Natural killer cell treated with Interleukin-12 subunit alpha and Interleukin-12 subunit beta and Interleukin-15 and Interleukin-18, amount 100 ng/mL, for 72 hours (primary cell): ENCODE measurements at regions not wholly inside any gene's neighbourhood (a gene's known extent, or its start where the extent isn't known, plus 50 kb on each side); places are given as distances from the start of the nearest gene placed in this dataset.
"Not testable (repeated sequence)": the region's sequence is repeated elsewhere in the genome, so short reads cannot be mapped to it uniquely, and the experiment has no call there.

Experiments used
- ATAC-seq, 2 donors: fragments of 150-1000 bp; cut with Tn5 transposase in 1 of 2; sonication (Bioruptor Pico), chemical (Tn5 transposase) in 1 of 2; 2 replicates each; pipeline ENCODE4 v1.10.0; 2021
- DNase-seq: peaks from one replicate; pipeline ENCODE4 v3.0.0; 2022; ENCODE audit warnings: low spot score
- H3K27ac Mint-ChIP-seq, 2 donors: 1 replicate in 1 of 2; 2 replicates in 1 of 2; pipeline ENCODE4 v1.8.0; 2022; ENCODE audit warnings: mixed read lengths in 2 of 2, mild to moderate bottlenecking in 1 of 2, moderate library complexity in 1 of 2
- H3K27me3 Mint-ChIP-seq, 2 donors: 1 replicate in 1 of 2; 2 replicates in 1 of 2; pipeline ENCODE4 v1.8.0; 2022; ENCODE audit warnings: mixed read lengths in 2 of 2
- H3K36me3 Mint-ChIP-seq: one replicate; pipeline ENCODE4 v1.8.0; 2022; ENCODE audit warnings: mixed read lengths
- H3K4me1 Mint-ChIP-seq, 2 donors: 1 replicate in 1 of 2; 2 replicates in 1 of 2; pipeline ENCODE4 v1.8.0; 2022; ENCODE audit warnings: low read depth in 2 of 2, mixed read lengths in 2 of 2, mild to moderate bottlenecking in 1 of 2
- H3K4me3 Mint-ChIP-seq: one replicate; pipeline ENCODE4 v1.8.0; 2022; ENCODE audit warnings: mixed read lengths
- H3K9me3 Mint-ChIP-seq: 2 replicates; pipeline ENCODE4 v1.8.0; 2022; ENCODE audit warnings: mixed read lengths

DNA sequence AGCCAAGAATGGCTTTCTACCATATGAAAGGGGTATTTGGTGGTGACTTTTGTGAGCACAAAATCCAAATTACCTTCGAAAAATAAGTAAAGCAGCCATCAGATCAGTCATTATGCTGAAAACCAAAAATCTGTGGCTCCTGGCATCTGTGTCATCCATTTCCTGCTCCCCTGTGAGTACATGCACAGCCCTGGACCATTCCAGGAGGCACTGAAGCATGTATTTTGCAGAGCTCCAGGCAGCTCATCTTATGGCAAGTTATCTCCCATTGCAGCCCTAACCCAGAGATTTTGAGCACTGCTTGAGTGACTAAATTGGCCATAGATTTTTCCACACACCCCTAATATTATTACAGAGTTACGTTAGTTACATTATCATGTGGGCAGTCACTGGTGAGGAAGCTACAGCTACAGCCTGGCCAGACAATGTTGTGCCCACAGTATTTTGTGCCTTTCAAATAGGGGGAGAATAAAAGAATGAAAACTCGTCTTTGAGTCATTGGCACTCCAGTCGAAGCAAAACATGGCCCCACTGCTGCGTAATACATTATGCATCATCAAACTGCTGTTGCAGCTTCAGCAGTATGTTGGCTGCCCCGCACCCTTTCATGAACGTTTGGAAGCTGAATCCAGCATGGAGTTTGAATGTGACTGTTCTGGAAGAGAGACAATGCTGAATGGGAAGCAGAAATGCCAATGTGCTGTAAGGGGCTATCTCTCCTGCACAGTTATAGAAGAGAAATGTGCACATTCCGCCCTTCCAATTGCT lies 702.2 kb downstream of the RNF144A start:
- H3K4me3 Mint-ChIP-seq = no peak overlapping the region
- H3K27me3 Mint-ChIP-seq = no peaks in the 10 kb centered on the region
- DNase-seq (no peak), ATAC-seq (no peak)
- no peak overlapping the region for H3K27ac Mint-ChIP-seq
- H3K9me3 Mint-ChIP-seq = peaks cover 6% of the 10 kb centered on the region
- H3K4me1 Mint-ChIP-seq = peaks cover 24 to 29% of the 10 kb centered on the region in 2 donors
- H3K36me3 Mint-ChIP-seq = peaks cover 7% of the 10 kb centered on the region

DNA sequence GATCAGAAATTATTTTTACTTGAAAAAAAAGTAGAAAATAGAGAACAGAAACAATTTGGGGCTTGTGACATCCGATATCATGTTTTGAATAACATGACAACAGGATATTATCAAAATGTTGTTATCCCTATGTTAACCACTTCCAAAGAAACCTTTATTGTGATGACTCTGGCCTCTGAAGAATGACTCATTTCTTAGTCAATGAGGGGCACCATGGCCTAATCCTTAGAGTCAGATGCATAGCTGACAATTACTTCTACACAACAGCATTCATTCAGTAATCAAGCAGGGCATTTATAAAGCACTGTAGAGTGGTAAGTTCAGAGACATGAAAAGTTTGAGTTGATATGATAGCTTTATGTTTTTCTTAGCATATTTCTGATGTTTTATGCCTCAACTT lies 703.0 kb downstream of the RNF144A start:
- Mint-ChIP-seq H3K4me3 (no peak overlapping the region), H3K4me1 (peaks cover 26 to 29% of the 10 kb centered on the region in 2 donors), H3K9me3 (peaks cover 6% of the 10 kb centered on the region), H3K27me3 (no peaks in the 10 kb centered on the region), H3K36me3 (peaks cover 7% of the 10 kb centered on the region), H3K27ac (no peak overlapping the region)
- DNase-seq (no peak), ATAC-seq (peak in 1 of 2 donors; percentile 63)

DNA sequence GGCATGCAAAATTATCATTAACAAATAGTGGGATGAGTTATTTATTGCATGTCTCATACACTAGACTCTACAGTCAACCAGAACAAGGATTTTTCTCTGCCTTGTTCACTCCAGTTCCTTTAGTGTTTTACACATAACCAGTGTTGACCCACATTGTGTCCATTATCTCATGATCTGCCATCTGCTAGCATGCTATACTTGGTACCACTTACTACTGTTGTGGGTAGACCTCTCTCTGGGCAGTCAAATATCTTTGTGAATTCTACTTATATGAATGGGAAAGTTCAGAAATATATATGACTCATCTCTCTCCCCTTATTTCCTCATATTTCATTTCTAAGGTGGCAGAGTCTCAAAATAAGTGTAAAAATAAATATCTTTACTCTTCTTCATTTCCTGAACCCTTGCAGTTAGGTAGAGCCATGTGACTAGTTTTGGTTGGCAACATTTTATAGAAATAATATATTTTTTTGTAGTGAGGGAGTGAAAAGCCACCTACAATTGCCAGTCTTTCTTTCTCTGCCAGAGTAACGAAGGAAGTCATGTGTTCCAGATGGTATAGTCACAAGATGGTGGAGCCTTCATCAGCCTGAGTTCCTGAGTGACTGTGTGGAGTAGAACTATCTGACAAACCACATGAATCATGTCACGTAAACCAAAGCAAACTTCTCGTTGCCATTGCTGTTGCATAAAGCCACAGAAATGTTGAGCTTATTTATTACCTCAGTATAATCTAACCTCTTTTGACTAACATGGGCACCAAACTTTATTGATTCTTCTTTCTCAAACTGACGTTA lies 704.0 kb downstream of the RNF144A start:
- DNase-seq (no peak), ATAC-seq (peak; percentile 74 to 78)
- H3K36me3 Mint-ChIP-seq = peaks cover 7% of the 10 kb centered on the region
- H3K27me3 Mint-ChIP-seq = no peaks in the 10 kb centered on the region
- H3K4me3 Mint-ChIP-seq = peak overlapping the region; percentile 41
- H3K4me1 Mint-ChIP-seq = peaks cover 29 to 32% of the 10 kb centered on the region in 2 donors
- H3K27ac Mint-ChIP-seq = peak overlapping the region; percentile 45 to 69
- H3K9me3 Mint-ChIP-seq = peaks cover 6% of the 10 kb centered on the region

DNA sequence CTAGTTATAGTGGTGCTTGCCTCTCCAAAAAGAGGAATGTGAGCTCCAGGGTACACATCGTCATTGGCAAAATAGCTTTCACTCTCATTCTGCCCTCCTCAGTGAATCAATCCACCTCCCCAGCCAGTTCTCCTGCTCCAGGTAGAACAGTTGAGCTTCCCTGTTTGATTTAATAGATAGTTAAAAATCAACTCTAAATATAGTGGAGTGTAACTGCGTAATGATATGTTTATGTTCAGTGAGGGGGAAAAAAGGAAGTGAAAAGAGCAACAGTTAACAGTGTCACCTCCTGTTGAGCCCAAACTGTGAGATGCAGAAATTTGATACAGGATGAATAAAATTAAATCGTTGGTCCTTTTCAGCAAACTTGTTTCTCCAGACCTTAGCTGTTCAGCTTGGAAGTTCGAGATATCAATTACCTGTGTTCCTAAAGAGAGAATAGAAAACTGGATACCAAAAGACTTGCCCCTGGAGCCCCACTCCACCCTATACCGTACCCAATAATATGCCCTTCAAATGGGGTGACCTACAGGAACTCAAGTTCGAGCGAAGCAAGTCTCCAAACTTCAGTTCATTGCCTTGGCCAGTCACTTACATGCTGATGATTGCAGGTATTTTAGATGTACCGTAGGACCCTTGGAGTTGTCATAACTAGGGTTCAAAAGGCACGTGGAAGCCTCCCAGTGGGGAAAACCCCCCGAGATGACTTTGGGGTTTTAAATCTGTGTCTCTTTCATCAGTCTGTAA lies 708.4 kb downstream of the RNF144A start:
- Mint-ChIP-seq H3K4me1 (peaks cover 15 to 19% of the 10 kb centered on the region in 2 donors), H3K36me3 (peaks cover 7% of the 10 kb centered on the region), H3K4me3 (no peak overlapping the region), H3K9me3 (peaks cover 6% of the 10 kb centered on the region), H3K27ac (peak overlapping the region in 1 of 2 donors; percentile 50), H3K27me3 (no peaks in the 10 kb centered on the region)
- ATAC-seq (no peak), DNase-seq (no peak)

DNA sequence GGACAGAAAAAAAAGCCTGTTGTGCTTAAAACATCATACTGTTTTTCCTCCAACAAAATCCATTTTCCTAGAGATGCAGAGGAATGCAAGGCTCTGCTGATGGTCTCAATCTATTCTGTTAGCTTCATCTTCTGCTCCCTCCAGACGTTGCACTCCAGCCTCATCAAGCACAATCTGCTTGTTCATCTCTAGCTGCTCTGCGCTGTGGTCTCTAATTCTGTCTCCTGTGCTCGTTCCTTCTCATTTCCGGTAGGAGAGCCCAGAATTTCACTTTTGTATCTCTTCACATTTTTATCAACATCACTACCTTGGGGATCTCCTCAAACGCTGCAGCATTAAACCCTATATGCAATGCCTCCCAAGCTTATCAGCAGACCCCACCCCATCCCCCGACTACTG lies 708.9 kb downstream of the RNF144A start:
- peaks cover 7% of the 10 kb centered on the region for H3K36me3 Mint-ChIP-seq
- peaks cover 9 to 16% of the 10 kb centered on the region in 2 donors for H3K4me1 Mint-ChIP-seq
- ATAC-seq = no peak
- no peak overlapping the region for H3K27ac Mint-ChIP-seq
- no peak for DNase-seq
- no peaks in the 10 kb centered on the region for H3K27me3 Mint-ChIP-seq
- peaks cover 6% of the 10 kb centered on the region for H3K9me3 Mint-ChIP-seq
- H3K4me3 Mint-ChIP-seq = no peak overlapping the region

DNA sequence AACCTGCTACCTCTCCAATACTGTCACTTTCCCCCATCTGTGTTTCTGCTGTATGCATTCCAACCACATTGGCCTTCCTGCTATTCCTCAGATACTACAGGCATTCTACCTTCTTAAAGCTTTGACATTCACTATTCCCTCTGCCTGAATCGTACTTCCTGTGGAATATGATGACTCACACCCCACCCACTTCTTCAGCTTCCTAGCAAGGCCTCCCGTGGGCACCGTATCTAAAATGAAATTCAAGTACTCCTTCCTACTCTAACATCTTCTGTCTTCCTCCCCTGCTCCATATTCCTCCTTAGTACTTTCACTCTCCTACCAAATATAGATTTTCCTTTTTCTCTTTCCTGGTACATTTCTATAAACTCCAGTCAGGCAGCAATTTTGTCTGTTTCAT lies 710.4 kb downstream of the RNF144A start:
- Mint-ChIP-seq H3K4me3 (no peak overlapping the region), H3K4me1 (peaks cover 0 to 8% of the 10 kb centered on the region in 2 donors)
- no peak for ATAC-seq

DNA sequence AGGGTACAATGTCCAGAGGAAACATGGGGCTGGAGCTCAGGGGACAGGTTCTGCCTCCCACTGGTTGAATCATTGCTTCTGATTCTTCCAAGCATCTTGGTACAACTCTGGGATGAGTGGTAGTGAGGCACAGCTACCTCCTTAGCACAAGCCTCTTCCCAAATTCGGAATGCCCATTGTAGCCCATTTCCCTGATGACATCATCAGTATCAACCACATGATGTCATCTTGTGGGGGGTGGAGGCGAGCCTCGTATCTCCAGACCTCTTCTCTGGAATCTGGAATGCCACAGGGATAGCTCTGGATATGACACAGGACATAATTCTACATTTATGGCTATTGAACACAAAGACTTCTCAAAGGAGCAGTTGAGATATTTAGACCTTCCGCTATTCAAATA lies 715.2 kb downstream of the RNF144A start:
- Mint-ChIP-seq H3K27ac (peak overlapping the region in 1 of 2 donors; percentile 50), H3K27me3 (peaks cover 0 to 3% of the 10 kb centered on the region in 2 donors), H3K4me3 (no peak overlapping the region), H3K36me3 (no peaks in the 10 kb centered on the region), H3K4me1 (peaks cover 0 to 3% of the 10 kb centered on the region in 2 donors), H3K9me3 (peaks cover 6% of the 10 kb centered on the region)
- ATAC-seq (no peak), DNase-seq (no peak)

More for the DNA sequence above, 710.4 kb downstream of the RNF144A start:
- Mint-ChIP-seq H3K27ac (no peak overlapping the region), H3K36me3 (no peaks in the 10 kb centered on the region), H3K9me3 (no peaks in the 10 kb centered on the region), H3K27me3 (peaks cover 0 to 3% of the 10 kb centered on the region in 2 donors)
- no peak for DNase-seq

DNA sequence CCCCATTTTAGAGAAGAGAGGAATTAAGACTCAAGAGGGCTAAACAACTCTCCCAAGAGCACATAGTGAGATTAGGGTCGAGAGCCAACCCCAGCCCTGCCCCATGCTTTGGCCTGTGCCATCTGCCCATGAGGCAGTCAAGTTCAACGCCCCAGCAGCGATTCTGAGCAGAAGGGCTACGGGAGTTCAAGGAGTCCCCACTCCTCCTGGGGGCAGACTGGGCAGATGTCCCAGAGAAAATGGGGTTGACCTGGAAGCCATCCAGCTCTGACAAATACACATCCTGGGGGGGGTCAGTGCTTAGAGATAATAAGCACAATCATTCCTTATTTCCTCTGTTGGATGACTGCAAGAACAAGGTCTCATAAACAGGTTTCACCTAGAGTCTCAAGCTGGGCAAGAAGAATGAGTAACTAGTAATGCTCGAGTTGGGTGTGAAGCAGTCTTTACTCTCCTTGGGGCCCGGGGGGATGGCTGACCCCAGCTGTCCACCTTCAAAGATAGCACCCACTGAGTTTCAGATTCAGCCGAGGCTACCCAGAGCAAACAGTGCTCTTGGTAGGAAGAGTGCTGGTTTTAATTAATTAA lies 716.4 kb downstream of the RNF144A start:
- Mint-ChIP-seq H3K36me3 (no peaks in the 10 kb centered on the region), H3K4me1 (peaks cover 0 to 3% of the 10 kb centered on the region in 2 donors), H3K4me3 (no peak overlapping the region), H3K27me3 (peaks cover 0 to 5% of the 10 kb centered on the region in 2 donors), H3K27ac (peak overlapping the region in 1 of 2 donors; percentile 21), H3K9me3 (peaks cover 8% of the 10 kb centered on the region)
- ATAC-seq (no peak), DNase-seq (no peak)

DNA sequence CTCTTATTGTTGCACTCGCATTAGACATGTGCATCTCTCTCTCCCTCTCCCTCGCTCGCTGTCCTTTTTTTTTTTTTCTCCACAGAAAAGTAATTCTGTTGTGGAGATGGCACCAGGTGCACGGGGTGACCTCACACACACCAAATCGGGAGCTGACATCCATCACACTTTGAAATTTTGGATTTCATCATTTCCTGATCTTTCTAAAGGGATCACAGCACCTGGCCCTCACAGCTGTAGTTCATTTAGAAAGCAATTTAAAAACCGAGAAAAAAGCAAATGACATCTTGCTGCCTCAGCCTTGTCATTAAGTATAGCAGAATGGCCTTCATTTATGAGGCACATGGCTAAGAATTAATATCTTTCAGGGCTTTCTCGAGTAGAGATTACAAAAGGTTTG lies 717.2 kb downstream of the RNF144A start:
- ATAC-seq (no peak), DNase-seq (no peak)
- H3K27me3 Mint-ChIP-seq = peaks cover 0 to 6% of the 10 kb centered on the region in 2 donors
- peaks cover 10% of the 10 kb centered on the region for H3K9me3 Mint-ChIP-seq
- H3K4me1 Mint-ChIP-seq = peaks cover 0 to 3% of the 10 kb centered on the region in 2 donors
- no peaks in the 10 kb centered on the region for H3K36me3 Mint-ChIP-seq
- no peak overlapping the region for H3K4me3 Mint-ChIP-seq
- peak overlapping the region in 1 of 2 donors; percentile 21 for H3K27ac Mint-ChIP-seq

DNA sequence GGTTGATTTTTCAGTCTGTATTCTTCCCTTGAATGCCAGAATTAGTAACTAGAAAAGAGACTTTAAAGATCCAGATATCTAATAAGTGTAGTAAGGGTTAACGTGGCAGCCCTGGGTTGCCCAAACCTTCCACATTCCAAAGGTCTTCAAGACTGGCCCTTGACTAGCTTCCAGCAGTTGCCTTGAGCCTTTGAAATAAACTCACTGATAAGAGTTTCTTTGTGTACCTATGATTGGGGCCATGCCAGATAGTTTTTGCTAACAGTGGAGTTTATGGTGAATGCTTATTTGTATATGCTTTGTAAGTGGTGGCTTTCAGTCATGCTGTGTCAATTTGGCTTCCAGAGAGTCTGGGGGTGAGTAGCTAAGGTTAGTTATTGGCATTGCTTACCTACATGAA lies 722.3 kb downstream of the RNF144A start:
- DNase-seq (no peak), ATAC-seq (no peak)
- no peak overlapping the region for H3K27ac Mint-ChIP-seq
- peaks cover 33% of the 10 kb centered on the region for H3K36me3 Mint-ChIP-seq
- peaks cover 6 to 11% of the 10 kb centered on the region in 2 donors for H3K4me1 Mint-ChIP-seq
- peaks cover 0 to 3% of the 10 kb centered on the region in 2 donors for H3K27me3 Mint-ChIP-seq
- H3K4me3 Mint-ChIP-seq = no peak overlapping the region
- peaks cover 14% of the 10 kb centered on the region for H3K9me3 Mint-ChIP-seq

DNA sequence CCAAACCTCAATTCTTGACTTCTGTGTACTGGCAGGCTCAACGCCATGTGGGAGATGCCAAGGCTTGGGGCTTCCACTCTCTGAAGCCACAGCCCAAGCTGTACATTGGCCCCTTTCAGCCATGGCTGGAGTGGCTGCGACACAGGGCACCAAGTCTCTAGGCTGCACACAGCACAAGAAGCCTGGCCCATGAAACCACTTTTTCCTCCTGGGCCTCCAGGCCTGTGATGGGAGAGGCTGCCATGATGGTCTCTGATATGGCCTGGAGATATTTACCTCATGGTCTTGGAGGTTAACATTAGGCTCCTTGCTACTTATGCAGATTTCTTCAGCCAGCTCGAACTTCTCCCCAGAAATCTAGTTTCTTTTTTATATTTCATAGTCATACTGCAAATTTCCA lies 724.1 kb downstream of the RNF144A start:
- ATAC-seq, H3K4me3 Mint-ChIP-seq, H3K27ac Mint-ChIP-seq, DNase-seq, H3K27me3 Mint-ChIP-seq: not testable (repeated sequence)
- peaks cover 33% of the 10 kb centered on the region for H3K36me3 Mint-ChIP-seq
- H3K9me3 Mint-ChIP-seq = peaks cover 14% of the 10 kb centered on the region
- peaks cover 6 to 11% of the 10 kb centered on the region in 2 donors for H3K4me1 Mint-ChIP-seq

DNA sequence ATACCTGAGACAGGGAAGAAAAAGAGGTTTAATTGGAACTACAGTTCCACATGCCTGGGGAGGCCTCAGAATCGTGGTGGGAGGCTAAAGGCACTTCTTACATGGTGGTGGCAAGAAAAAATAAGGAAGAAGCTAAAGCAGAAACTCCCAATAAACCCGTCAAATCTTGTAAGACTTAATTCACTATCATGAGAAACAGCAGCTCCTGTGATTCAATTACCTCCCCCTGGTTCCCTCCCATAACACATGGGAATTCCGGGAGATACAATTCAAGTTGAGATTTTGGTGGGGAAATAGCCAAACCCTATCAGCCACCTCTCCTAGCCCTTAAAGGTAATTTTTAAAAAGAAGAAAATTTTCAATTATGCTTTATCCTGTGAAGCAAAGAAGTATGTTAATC lies 728.8 kb downstream of the RNF144A start:
- Mint-ChIP-seq H3K9me3 (peaks cover 16% of the 10 kb centered on the region), H3K27me3 (peaks cover 0 to 11% of the 10 kb centered on the region in 2 donors), H3K36me3 (peaks cover 36% of the 10 kb centered on the region)

DNA sequence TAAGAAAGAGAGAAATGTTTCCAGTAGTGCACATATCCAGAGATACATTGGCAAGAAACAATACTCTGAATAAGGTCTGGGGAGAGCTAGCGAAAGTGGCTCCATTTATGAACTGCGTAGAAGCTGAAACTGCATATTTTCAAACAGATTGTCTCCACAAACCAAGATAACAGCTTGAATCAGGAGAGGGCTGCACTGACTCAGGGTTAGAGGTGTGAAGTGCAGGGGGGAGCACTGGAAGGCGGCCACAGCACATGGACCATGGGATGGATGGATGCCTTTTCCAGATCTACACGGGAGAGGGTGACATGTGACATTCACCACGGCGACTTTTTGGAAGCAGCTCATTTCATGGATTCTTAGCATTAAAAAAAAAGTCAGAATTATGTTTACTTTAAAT lies 729.4 kb downstream of the RNF144A start:
- no peak for ATAC-seq
- Mint-ChIP-seq H3K27me3 (peaks cover 0 to 11% of the 10 kb centered on the region in 2 donors), H3K9me3 (peaks cover 16% of the 10 kb centered on the region), H3K4me1 (peaks cover 17 to 32% of the 10 kb centered on the region in 2 donors), H3K27ac (no peak overlapping the region), H3K4me3 (no peak overlapping the region), H3K36me3 (peaks cover 36% of the 10 kb centered on the region)
- no peak for DNase-seq

More for the DNA sequence above, 728.8 kb downstream of the RNF144A start:
- DNase-seq (no peak), ATAC-seq (no peak)
- no peak overlapping the region for H3K27ac Mint-ChIP-seq
- no peak overlapping the region for H3K4me3 Mint-ChIP-seq
- peaks cover 17 to 32% of the 10 kb centered on the region in 2 donors for H3K4me1 Mint-ChIP-seq
